Tibial nerve (tissue), 4 donors: ENCODE measurements at regions not wholly inside any gene's neighbourhood (a gene's known extent, or its start where the extent isn't known, plus 50 kb on each side); places are given as distances from the start of the nearest gene placed in this dataset.

Experiments
- EP300 ChIP-seq, 2 donors: sonication (generic); formaldehyde crosslinking; IDR thresholded peaks; one replicate each; pipeline ENCODE4 v1.6.1; 2017; ENCODE audit warnings: antibody characterized with exemption in 2 of 2, mild to moderate bottlenecking in 1 of 2
- POLR2A ChIP-seq, 2 donors: fragments of 450-650 bp; IDR thresholded peaks; one replicate each; pipeline ENCODE4 v1.6.1; 2017; ENCODE audit warnings: antibody characterized with exemption in 2 of 2, mild to moderate bottlenecking in 2 of 2, moderate library complexity in 2 of 2
- TF ChIP-seq, protein P1 (sequence below), 5 experiments: fragments of 200-600 bp in 3 of 5; fragments of 450-650 bp in 2 of 5; sonication (generic) in 3 of 5; IDR thresholded peaks; one replicate each; pipeline ENCODE4 v1.5.1; 2016 to 2019; ENCODE audit warnings: antibody characterized with exemption in 5 of 5, mild to moderate bottlenecking in 3 of 5, moderate library complexity in 2 of 5

DNA sequence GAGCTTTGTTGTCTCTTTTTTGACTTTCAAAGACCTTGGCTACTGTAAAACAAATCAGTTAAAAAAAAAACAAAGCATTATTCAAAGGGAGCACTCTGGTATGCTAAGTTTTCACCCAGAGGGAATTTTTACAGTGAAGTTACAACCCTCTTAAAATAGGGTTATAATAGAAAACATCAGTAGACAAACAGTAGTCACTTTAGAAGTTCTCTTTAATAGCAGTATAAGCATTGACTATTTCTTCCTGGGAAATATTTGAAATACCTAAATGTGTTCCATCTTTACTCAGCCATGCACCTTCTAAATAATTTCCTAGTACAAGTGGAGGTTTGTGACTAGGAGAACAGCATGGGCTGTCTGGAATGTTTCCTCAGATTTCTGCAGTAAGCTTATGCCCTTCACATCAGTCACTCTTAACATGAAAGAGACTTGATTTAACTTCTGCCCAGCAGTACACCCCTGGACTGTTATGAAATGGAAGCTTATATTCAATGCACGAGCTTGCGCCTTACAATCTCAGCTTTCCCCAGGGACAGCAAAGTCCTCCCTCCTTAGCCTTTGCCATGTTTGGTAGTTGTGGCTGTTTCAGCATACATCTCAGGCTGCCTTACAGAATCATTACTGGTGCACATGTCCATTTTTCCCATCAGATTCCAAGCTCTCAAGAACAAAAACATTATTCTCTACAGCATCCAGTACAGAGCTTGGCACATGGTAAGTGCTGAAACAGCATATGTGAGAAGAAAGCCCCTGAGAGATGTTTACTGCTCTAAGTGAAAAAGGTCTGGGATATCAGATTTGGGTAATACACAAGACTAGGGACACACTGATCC, 191.5 kb downstream of the ZNF608 start:
- TF ChIP-seq, protein P1, sequence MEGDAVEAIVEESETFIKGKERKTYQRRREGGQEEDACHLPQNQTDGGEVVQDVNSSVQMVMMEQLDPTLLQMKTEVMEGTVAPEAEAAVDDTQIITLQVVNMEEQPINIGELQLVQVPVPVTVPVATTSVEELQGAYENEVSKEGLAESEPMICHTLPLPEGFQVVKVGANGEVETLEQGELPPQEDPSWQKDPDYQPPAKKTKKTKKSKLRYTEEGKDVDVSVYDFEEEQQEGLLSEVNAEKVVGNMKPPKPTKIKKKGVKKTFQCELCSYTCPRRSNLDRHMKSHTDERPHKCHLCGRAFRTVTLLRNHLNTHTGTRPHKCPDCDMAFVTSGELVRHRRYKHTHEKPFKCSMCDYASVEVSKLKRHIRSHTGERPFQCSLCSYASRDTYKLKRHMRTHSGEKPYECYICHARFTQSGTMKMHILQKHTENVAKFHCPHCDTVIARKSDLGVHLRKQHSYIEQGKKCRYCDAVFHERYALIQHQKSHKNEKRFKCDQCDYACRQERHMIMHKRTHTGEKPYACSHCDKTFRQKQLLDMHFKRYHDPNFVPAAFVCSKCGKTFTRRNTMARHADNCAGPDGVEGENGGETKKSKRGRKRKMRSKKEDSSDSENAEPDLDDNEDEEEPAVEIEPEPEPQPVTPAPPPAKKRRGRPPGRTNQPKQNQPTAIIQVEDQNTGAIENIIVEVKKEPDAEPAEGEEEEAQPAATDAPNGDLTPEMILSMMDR (IDR thresholded peaks at IDR 0.05): no peak
- no peak for TF ChIP-seq POLR2A (IDR thresholded peaks at IDR 0.05)
- TF ChIP-seq EP300 (IDR thresholded peaks at IDR 0.05): no peak
